ENCODE measurements at regions not wholly inside any gene's neighbourhood (a gene's known extent, or its start where the extent isn't known, plus 50 kb on each side); places are given as distances from the start of the nearest gene placed in this dataset.

DNA sequence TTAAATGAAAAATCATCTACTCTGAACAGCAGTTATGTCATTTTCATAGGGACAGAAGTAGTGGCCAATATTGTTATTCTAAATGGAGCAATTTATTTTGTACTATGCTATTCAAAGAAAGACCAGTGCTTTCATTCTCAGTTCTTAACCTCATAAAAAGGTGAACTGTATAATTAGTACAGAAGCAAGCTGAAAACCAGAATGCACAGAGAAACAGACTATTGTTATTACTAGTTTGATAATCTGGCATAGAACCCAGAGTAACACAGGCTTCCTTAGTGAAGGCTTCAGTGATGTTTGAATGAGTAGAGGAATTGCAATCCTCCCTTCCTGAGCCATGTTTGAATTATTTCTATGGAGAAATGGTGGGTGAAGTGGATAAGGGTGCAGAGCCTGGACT, 131.6 kb upstream of the LRRC7 start:
- no peak for DNase-seq (ENCODE audit: low read depth)
- H3K4me3 ChIP-seq (ENCODE audit: low read depth, low read length): no peak overlapping the region
- TF ChIP-seq, protein P1, sequence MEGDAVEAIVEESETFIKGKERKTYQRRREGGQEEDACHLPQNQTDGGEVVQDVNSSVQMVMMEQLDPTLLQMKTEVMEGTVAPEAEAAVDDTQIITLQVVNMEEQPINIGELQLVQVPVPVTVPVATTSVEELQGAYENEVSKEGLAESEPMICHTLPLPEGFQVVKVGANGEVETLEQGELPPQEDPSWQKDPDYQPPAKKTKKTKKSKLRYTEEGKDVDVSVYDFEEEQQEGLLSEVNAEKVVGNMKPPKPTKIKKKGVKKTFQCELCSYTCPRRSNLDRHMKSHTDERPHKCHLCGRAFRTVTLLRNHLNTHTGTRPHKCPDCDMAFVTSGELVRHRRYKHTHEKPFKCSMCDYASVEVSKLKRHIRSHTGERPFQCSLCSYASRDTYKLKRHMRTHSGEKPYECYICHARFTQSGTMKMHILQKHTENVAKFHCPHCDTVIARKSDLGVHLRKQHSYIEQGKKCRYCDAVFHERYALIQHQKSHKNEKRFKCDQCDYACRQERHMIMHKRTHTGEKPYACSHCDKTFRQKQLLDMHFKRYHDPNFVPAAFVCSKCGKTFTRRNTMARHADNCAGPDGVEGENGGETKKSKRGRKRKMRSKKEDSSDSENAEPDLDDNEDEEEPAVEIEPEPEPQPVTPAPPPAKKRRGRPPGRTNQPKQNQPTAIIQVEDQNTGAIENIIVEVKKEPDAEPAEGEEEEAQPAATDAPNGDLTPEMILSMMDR (conservative IDR thresholded peaks at IDR 0.05; ENCODE audit: low read depth, low read length): no peak

DNA sequence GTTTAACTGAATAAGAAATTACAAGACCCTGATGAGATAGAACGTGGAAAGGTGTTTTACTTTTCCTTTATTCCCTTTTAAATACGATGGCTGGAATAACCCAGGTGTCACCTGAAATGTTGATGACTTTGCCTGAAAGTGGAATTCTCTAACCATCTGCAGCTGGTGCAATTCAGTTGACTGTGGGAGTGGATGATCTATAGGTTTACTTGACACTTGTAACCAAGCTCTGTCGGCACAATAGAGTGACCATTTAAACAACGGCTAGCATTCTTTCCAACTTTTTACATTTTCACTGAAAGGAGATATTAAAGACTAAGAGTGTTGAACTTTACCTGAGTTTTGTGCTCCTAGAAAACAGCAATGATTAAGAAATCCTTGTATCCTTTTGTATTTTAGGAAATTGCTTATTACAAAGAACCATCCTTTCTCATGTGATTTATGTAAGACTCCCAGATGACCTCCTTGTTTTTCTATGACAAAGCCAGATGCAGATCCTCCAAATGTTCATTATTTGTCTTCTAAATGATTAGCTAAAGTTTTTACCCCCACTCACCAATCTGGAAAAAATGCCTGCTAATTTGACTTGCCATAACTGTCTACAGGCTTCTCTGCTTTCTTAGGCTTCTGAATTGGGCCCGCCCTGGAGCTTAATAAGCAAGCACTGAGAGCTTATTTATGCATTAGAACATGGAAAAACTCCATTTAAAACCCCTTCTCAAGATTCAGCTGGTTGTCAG, 129.5 kb upstream of the LRRC7 start:
- TF ChIP-seq, protein P1 (conservative IDR thresholded peaks at IDR 0.05; ENCODE audit: low read depth, low read length): no peak
- no peak overlapping the region for H3K4me3 ChIP-seq (ENCODE audit: low read depth, low read length)
- no peak for DNase-seq (ENCODE audit: low read depth)

DNA sequence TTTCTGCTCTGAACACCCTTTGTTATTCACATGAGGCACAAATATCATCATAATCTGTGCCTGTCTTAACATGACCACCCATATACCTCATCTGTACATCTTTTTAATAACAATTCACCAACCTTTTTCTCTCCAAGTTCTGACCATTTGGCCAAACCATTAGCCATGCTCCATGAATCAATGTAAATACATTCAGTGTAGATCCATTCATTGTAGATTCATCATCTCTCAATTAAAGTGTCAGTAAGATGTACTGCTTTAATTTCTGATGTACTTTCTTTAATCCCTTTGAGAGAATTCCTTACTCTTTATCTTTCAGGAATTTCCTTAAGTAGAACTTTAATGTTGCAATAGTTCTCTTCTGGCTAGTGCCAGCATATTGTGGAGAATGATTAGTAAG, 126.2 kb upstream of the LRRC7 start:
- TF ChIP-seq, protein P1 (conservative IDR thresholded peaks at IDR 0.05; ENCODE audit: low read depth, low read length): no peak
- DNase-seq (ENCODE audit: low read depth): no peak

DNA sequence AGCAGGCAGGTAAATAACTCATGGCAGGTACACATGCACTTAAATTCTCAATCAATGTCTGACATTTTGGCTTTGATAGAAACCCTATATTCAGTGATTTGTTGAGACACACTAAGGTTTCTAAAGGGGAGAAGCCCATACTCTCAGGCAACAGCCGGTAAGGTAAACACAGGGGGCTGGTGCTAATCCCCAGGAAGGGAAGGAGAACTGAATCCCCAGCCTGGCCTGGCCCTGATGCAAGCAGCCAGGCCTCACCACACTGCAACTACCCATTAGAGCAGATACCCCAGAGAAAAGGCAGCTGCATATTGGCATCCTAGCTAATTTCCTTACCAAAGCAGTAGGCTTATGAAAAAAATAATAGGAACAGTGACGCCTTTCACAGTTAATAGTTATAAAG, 116.5 kb upstream of the LRRC7 start:
- H3K4me3 ChIP-seq (ENCODE audit: low read depth, low read length): no peak overlapping the region
- TF ChIP-seq, protein P1 (conservative IDR thresholded peaks at IDR 0.05; ENCODE audit: low read depth, low read length): no peak
- no peak for DNase-seq (ENCODE audit: low read depth)

More for the DNA sequence above, 126.2 kb upstream of the LRRC7 start:
- no peak overlapping the region for H3K4me3 ChIP-seq (ENCODE audit: low read depth, low read length)

DNA sequence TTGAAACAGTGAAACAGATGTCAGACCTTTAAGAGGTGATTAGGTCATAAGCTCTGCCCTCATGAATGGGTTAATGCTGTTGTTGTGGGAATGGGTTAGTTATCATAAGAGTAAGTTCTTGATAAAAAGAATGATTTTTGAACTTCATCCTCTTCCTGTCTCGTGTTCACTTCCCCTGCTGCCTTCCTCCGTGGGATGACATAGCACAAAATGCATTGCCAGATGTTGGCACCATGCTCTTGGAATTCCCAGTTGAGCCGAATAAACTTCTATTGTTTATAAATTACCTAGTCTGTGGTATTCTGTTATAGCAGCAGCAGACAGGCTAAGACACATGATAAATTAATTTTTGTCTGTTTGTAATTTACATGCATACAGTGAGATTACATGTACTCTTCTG, 112.0 kb upstream of the LRRC7 start:
- TF ChIP-seq, protein P1 (conservative IDR thresholded peaks at IDR 0.05; ENCODE audit: low read depth, low read length): no peak
- no peak for DNase-seq (ENCODE audit: low read depth)
- H3K4me3 ChIP-seq (ENCODE audit: low read depth, low read length): no peak overlapping the region

DNA sequence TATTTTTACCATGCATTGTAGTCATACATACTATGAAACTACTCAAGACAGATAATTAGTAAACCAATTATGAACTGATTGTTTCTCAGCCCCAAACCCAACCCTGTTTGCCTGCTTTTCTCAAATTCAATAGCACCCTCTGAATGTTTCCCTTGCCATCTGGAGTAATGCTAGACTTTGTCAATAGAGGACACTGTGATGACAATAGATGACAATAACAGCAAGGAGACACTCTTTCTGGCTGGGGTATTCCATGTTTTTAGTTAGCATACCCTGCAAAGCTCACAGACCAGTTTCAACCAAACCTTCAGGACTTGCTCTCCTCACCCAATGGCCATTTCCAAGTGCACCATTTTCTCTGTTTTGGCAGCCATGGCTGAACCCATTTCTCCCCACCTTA, 108.5 kb upstream of the LRRC7 start:
- DNase-seq (ENCODE audit: low read depth): no peak
- no peak overlapping the region for H3K4me3 ChIP-seq (ENCODE audit: low read depth, low read length)
- TF ChIP-seq, protein P1 (conservative IDR thresholded peaks at IDR 0.05; ENCODE audit: low read depth, low read length): no peak

DNA sequence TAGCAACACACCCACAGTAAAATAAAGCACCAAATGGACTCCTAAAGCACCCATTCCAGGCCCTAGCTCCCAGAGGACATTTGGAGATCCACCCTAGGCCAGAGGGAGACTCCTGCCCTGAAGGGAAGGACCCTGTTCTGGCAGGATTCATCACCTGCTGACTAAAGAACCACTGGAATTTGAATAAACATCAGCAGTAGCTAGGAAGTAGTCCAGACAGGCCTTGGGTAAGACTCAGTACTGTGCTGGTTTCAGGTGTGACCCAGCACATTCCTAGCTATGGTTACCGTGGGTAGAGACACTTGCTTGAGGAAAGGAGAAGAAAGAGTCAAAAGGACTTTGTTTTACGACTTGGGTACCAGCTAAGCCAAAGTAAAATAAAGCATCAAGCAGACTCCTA, 92.7 kb upstream of the LRRC7 start:
- TF ChIP-seq, protein P1 (conservative IDR thresholded peaks at IDR 0.05; ENCODE audit: low read depth, low read length): no peak
- no peak overlapping the region for H3K4me3 ChIP-seq (ENCODE audit: low read depth, low read length)
- DNase-seq (ENCODE audit: low read depth): no peak
